Lower lobe of right lung (tissue), 2 donors: ENCODE measurements at regions not wholly inside any gene's neighbourhood (a gene's known extent, or its start where the extent isn't known, plus 50 kb on each side); places are given as distances from the start of the nearest gene placed in this dataset.

ENCODE experiments used
- ATAC-seq, 2 donors: fragments of 200-7000 bp; cut with Tn5 transposase; one replicate each; pipeline ENCODE4 v1.9.1; 2020 to 2022; ENCODE audit warnings: mild to moderate bottlenecking in 2 of 2, moderate library complexity in 2 of 2
- DNase-seq: peaks from one replicate; pipeline ENCODE4 v3.0.0-alpha.2; 2020
- H3K27ac ChIP-seq: fragments of 200-600 bp; one replicate; pipeline ENCODE4 v1.8.0; 2022
- H3K27me3 ChIP-seq: fragments of 200-600 bp; one replicate; pipeline ENCODE4 v1.8.0; 2022; ENCODE audit warnings: low read depth
- H3K36me3 ChIP-seq: fragments of 200-600 bp; one replicate; pipeline ENCODE4 v1.8.0; 2022; ENCODE audit warnings: mild to moderate bottlenecking
- H3K4me1 ChIP-seq: fragments of 200-600 bp; one replicate; pipeline ENCODE4 v1.8.0; 2022
- H3K4me3 ChIP-seq: fragments of 200-600 bp; one replicate; pipeline ENCODE4 v1.8.0; 2022; ENCODE audit warnings: mild to moderate bottlenecking
- H3K9me3 ChIP-seq: fragments of 200-600 bp; one replicate; pipeline ENCODE4 v1.8.0; 2022
- CTCF ChIP-seq: fragments of 200-600 bp; IDR thresholded peaks from one replicate; pipeline ENCODE4 v1.8.0; 2022; ENCODE audit warnings: antibody characterized with exemption, mild to moderate bottlenecking
- intact Hi-C: fragments of 100-400 bp; cut with DNase I; formaldehyde crosslinking; loops from one replicate; pipeline ENCODE4 v1.11.0; 2022
- donor health status: DM: no; HTN: yes; CAD: no; lungs with severe emphysema.

GRCh38 chr15:85305050-85305449 is 75.4 kb upstream of the AKAP13 start:
- ATAC-seq (no peak), DNase-seq (no peak)
- Histone ChIP-seq H3K27ac (no peak overlapping the region), H3K36me3 (no peaks in the 10 kb centered on the region), H3K4me1 (no peaks in the 10 kb centered on the region), H3K27me3 (no peaks in the 10 kb centered on the region), H3K4me3 (no peak overlapping the region), H3K9me3 (no peaks in the 10 kb centered on the region)
- TF ChIP-seq CTCF: no peak
- intact Hi-C loops: no loop called here

DNA sequence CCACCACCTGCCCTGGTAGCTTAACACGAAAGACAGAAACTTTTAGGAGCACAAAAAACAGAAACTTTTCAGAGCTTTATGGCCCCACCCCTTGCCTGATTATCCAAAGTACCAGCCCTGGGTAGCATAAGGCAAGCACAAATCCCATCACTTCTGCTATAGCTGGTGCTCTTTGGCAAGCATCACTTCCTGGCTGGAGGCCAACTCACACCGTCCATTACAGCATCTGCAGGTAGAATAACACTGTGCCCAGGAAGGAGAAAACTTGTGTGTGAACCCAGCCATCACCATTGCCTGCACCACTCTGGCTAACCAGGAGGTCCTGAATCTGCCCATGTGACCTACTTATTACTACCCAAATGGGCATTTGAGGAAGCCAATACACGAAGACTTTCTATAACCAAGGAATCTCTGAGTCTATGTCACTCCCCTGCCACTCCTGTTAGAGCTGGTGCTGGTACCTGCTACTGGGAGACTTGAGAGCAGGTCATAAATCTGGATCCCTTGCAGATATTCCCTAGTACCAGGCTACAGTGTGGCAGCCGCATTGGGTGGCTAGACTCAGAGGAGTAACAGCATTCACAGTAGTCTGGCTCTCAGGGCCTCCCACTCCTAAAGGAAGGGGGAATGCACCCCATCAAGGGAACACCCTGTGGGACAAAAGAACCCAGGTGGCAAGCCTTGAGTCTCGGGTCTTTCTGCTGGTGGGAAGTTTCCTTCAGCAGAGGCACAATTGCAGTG is 73.3 kb upstream of the AKAP13 start:
- no peak overlapping the region for H3K4me3 ChIP-seq
- H3K27me3 ChIP-seq: no peaks in the 10 kb centered on the region
- no peak for TF ChIP-seq CTCF
- no peak for DNase-seq
- ATAC-seq: no peak
- intact Hi-C loops: no loop called here
- no peak overlapping the region for H3K27ac ChIP-seq
- H3K36me3 ChIP-seq: no peaks in the 10 kb centered on the region
- no peaks in the 10 kb centered on the region for H3K4me1 ChIP-seq
- no peaks in the 10 kb centered on the region for H3K9me3 ChIP-seq

- no peak overlapping the region for H3K27ac ChIP-seq
- H3K4me3 ChIP-seq: no peak overlapping the region
- H3K9me3 ChIP-seq: no peaks in the 10 kb centered on the region
- ATAC-seq: peak in 1 of 2 donors; percentile 51
- no peaks in the 10 kb centered on the region for H3K4me1 ChIP-seq
- H3K36me3 ChIP-seq: no peaks in the 10 kb centered on the region
- no peak for DNase-seq
- H3K27me3 ChIP-seq: no peaks in the 10 kb centered on the region
- intact Hi-C loops: no loop called here
- TF ChIP-seq CTCF: no peak
Measured at GRCh38 chr15:85307687-85308045, 72.7 kb upstream of the AKAP13 start.

GRCh38 chr15:85311647-85312046 is 68.8 kb upstream of the AKAP13 start:
- Histone ChIP-seq H3K27me3 (no peaks in the 10 kb centered on the region), H3K36me3 (no peaks in the 10 kb centered on the region), H3K4me3 (no peak overlapping the region), H3K4me1 (no peaks in the 10 kb centered on the region), H3K9me3 (no peaks in the 10 kb centered on the region), H3K27ac (no peak overlapping the region)
- DNase-seq (no peak), ATAC-seq (no peak)
- intact Hi-C loops: no loop called here
- TF ChIP-seq CTCF: no peak

DNA sequence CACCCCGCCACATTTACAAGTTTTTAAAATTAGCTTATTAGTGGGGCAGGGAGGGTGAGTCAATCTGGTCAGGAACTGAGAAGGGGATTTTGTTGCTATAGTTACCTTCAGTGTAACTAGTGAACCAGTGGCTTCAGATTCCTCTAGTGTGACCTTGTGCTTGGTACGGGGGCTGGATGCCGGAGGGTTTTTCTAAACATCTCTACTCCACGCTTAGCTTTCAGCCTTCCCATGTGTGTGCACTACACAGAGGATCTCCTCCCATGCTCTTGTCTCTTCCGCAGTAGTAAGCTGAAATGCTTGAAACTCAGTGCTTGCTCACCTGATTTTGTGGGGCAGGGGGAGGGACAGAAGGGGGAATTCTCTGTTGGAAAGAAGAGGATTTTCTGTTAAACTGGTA is 67.9 kb upstream of the AKAP13 start:
- DNase-seq: no peak
- TF ChIP-seq CTCF: no peak
- Histone ChIP-seq H3K4me3 (no peak overlapping the region), H3K4me1 (no peaks in the 10 kb centered on the region), H3K27me3 (no peaks in the 10 kb centered on the region), H3K27ac (no peak overlapping the region), H3K36me3 (no peaks in the 10 kb centered on the region), H3K9me3 (no peaks in the 10 kb centered on the region)
- intact Hi-C loops: no loop called here
- ATAC-seq: peak; percentile 9 to 60
